Stimulated activated CD4-positive, alpha-beta T cell treated with anti-CD3 and anti-CD28 coated beads, Interleukin-2, amount 100 ng/mL, for 4 hours (primary cell): ENCODE measurements at regions not wholly inside any gene's neighbourhood (a gene's known extent, or its start where the extent isn't known, plus 50 kb on each side); places are given as distances from the start of the nearest gene placed in this dataset.

Experiments used
- DNase-seq: peaks from one replicate; pipeline ENCODE4 v3.0.0-alpha.2; 2020; ENCODE audit warnings: low read depth

DNA sequence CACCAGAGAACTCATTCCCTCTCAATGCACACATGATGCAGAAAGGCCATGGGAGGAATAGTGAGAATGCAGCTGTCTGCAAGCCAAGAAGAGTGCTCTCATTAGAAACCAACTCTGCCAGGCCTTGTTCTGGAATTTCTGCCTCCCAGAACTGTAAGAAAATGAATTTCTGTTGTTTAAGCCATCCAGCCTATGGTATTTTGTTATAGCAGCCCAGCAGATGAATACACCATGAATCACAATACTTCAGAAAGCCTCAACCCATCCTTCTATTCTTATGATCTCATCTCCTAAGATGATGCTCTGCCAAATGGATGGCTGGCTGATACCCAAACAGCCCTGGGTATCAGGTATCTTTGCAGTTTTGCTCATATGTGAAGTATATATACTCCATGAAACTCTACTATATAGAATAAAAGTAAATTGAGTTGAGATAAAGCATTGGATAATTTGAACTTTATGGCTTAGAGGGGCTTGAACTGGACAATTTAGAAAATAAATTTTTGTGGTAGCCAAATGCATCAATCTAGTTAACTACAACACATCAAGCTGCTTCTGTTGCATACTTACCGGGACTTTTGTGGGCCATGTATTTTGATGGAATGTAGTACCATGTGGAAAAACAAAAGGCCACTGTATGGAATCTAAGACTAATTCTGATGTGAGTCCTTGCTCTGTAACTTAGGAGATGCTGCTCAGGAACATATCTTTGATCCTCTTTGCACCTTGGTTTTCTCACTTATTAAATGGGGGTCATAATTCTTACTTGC lies 245.9 kb downstream of the HS3ST1 start:
- DNase-seq, result no peak

GRCh38 chr4:11182031-11182430 lies 246.7 kb downstream of the HS3ST1 start:
- no peak for DNase-seq

DNA sequence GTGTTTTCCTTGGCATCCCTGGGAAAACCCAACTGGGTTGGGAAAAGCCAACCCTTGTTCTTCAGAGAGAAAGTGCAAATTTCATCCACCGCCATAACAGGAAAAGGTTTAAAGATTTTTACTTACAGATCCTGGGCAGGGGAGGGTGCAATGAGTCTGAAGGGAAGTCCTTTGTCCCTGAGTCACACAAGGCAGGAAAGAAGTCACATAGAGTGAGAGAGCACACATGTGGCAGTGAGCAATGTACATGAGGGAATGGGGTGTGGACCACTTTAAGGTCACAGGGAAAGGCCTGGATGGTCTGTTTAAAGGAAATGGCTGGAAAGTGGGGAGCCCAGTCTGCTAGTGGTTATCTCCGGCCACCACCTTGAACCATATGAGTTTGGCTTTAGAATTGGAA lies 248.9 kb downstream of the HS3ST1 start:
- DNase-seq, result no peak

DNA sequence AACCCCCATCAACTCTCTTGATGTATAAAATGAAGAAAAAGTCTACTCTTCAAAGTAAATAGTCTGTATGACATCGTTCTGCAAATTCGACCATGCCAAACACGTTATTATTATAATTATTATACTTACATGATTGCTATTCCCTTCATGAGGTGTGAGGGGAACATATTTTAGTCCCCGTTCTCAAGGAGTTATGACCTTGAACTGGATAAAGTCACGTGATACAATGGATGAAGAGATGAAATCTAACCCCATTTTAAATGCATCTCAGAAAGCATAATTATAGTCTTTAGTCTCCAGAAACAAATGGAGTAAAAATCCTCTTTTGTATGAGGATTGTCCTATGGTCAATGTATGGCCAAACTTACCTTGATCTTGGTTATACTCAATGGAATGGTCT lies 250.3 kb downstream of the HS3ST1 start:
- no peak for DNase-seq

DNA sequence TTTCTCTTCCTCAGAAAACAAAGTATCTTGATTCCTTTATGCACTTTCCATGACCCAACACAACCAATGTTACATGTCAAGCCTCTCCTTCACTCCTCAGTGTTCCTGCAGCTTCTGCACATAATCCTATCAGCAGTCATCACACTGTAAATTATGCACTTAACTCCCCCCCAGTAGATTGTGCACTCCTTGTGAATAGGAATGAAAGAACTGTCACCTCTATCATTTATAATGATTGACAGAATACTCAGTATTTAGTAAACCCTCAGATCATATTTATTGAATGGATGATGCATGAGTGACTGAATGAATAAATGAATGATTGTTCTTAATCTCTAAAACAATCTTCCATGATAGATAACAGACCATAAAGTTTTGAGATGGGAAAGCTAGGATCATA lies 253.3 kb downstream of the HS3ST1 start:
- DNase-seq, result no peak

GRCh38 chr4:11166606-11167005 lies 262.1 kb downstream of the HS3ST1 start:
- no peak for DNase-seq

- DNase-seq, result no peak
These were observed 262.7 kb downstream of the HS3ST1 start for GRCh38 chr4:11166034-11166433.

- DNase-seq, result no peak
These were observed 263.6 kb downstream of the HS3ST1 start for GRCh38 chr4:11165052-11165451.

DNA sequence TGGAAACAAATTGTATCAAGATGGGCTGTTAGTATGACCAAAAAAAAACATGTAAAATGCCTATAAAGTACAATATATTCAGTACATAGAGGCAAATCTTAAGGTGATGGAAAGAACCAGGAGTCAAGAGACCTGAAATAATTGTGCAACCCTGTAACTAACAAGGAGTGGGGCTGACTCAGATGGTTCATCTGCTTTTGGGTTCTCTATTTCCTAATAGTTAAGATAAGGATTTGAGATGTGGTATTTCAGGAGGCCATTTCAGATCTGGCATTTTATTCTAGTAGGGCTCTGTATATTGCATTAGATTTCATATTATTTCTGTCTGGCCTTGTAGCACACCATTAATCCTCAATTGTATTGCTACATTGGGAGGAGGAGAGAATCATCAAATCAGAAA lies 268.4 kb downstream of the HS3ST1 start:
- DNase-seq, result no peak

- no peak for DNase-seq
These were observed 269.7 kb downstream of the HS3ST1 start for GRCh38 chr4:11158971-11159370.

DNA sequence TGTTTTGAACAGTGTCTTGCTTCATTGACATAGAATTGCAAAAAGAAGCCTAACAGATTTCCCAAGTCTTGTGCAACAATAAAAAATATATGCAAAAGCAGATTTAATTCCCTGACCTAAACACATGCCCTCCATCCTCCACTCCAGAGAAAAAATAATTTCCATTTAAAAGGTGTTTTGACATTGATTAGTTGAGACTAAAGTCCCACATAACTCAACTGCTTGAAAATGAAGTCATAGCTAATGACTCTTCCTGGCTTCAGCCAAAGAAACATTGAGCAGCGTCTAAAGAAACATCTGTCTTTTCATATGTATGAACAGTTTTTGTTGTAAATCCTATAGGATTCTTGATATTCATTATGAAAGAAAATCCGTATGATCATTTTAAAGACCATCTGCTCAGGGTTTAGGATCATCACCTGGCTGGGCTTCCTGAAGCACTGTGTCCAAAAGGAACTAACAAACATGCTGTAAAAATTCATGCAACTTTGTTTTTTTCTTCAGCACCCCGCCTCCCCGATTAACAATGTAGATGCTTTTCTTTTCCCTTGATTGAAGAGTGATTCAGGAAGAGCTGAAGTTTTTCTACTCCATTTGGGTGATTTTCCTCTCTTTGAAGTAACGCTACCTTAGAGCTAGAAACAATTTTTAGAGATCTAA lies 273.4 kb downstream of the HS3ST1 start:
- DNase-seq, result no peak

- no peak for DNase-seq
These were observed 275.4 kb downstream of the HS3ST1 start for GRCh38 chr4:11153171-11153750.

DNA sequence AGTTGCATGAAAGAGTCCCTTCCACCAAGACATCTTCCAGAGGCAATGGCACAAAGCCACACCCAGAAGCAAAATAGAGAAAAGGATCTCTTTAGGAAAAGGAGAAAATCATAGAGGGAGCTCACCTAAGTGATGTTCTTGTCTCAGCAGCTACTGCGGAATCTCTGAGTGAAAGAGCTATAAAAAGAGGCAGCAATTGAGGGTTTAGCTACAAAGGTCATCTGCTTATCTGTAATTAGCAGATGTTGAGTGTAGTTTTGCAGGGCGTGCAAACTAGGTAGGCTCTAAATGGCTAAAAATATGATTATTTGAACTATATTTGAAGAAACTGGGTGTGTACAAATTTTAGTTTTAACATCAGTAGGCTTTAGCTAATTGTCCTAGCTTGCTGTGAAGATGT lies 276.0 kb downstream of the HS3ST1 start:
- DNase-seq, result no peak

DNA sequence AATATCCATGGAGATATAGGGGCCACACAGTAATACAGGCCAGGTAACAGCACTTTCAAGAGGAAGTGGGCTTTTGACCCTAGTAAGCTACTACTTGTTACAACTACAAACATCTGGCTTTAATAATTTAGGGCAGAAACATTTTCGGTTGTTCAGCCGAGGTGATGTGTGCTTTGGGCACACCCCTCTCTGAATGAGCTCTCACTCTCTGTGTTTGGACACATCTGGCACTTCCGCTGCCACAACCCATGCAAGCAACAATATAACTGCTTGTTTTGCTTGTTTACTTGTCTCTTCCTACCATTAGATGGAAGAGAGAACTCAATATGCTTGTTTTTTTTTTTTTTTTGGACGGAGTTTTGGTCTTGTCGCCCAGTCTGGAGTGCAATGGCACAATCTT lies 277.2 kb downstream of the HS3ST1 start:
- no peak for DNase-seq

- no peak for DNase-seq
These were observed 279.0 kb downstream of the HS3ST1 start for GRCh38 chr4:11149612-11150259.

- DNase-seq, result no peak
These were observed 288.8 kb downstream of the HS3ST1 start for GRCh38 chr4:11139871-11140270.

- no peak for DNase-seq
These were observed 289.7 kb downstream of the HS3ST1 start for GRCh38 chr4:11138964-11139363.

GRCh38 chr4:11134705-11135104 lies 294.0 kb downstream of the HS3ST1 start:
- DNase-seq, result no peak

DNA sequence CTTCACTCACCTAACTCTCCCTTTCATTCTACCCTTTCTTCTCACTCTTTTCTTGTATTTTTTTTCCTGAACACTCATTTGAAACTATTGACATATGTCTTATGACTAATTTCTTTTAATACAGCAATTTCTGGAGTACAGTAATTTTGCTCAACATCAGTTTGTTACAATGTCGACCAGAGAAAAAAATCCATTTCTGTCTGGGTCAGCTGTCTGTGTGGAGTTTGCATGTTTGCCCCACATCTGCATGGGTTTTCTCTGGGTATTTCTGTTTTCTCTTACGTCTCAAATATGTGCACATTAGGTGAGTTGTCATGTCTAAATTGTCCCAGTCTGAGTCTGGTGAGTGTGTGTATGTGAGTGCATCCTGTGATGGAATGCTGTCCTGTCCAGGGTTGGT lies 294.8 kb downstream of the HS3ST1 start:
- no peak for DNase-seq

GRCh38 chr4:11132478-11132877 lies 296.2 kb downstream of the HS3ST1 start:
- no peak for DNase-seq

DNA sequence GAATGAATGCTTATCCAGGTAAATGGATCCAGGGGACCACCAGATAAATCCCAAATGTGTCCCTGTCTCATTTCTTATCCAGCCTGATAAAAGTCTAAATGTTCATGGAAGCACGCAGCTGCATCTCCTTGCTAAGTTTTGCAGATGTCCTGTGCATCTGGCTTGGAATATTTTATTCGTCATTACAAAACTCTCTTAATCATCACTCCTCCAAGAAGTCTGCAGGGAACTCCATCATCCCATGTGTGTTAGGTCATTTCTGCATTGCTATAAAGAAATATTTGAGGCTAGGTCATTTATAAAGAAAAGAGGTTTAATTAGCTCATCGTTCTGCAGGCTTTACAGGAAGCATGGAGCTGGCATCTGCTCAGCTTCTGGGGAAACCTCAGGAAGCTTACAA lies 297.2 kb downstream of the HS3ST1 start:
- no peak for DNase-seq

GRCh38 chr4:11130195-11130970 lies 298.3 kb downstream of the HS3ST1 start:
- DNase-seq, result no peak
